ENCODE measurements at regions not wholly inside any gene's neighbourhood (a gene's known extent, or its start where the extent isn't known, plus 50 kb on each side); places are given as distances from the start of the nearest gene placed in this dataset.

- H3K27me3 ChIP-seq (ENCODE audit: control insufficient read depth, insufficient read depth, low read length), result no peaks in the 10 kb centered on the region
- no peak for TF ChIP-seq CTCF (IDR thresholded peaks at IDR 0.05; ENCODE audit: insufficient read depth, low read length, poor library complexity, severe bottlenecking)
- no peak overlapping the region for H3K4me3 ChIP-seq (ENCODE audit: low read depth, low read length)
- no peak for DNase-seq (ENCODE audit: low read depth)
- no peaks in the 10 kb centered on the region for H3K36me3 ChIP-seq (ENCODE audit: control insufficient read depth, insufficient read depth, low read length)
Observed at GRCh38 chr18:25826823-25827222, 263.6 kb downstream of the SS18 start.

GRCh38 chr18:25825979-25826776 lies 264.2 kb downstream of the SS18 start:
- no peak for TF ChIP-seq CTCF (IDR thresholded peaks at IDR 0.05; ENCODE audit: insufficient read depth, low read length, poor library complexity, severe bottlenecking)
- Histone ChIP-seq H3K4me3 (ENCODE audit: low read depth, low read length) (no peak overlapping the region), H3K36me3 (ENCODE audit: control insufficient read depth, insufficient read depth, low read length) (no peaks in the 10 kb centered on the region), H3K27me3 (ENCODE audit: control insufficient read depth, insufficient read depth, low read length) (no peaks in the 10 kb centered on the region)
- no peak for DNase-seq (ENCODE audit: low read depth)

GRCh38 chr18:25825056-25825455 lies 265.4 kb downstream of the SS18 start:
- no peak for DNase-seq (ENCODE audit: low read depth)
- Histone ChIP-seq H3K27me3 (ENCODE audit: control insufficient read depth, insufficient read depth, low read length) (no peaks in the 10 kb centered on the region), H3K36me3 (ENCODE audit: control insufficient read depth, insufficient read depth, low read length) (no peaks in the 10 kb centered on the region), H3K4me3 (ENCODE audit: low read depth, low read length) (no peak overlapping the region)
- TF ChIP-seq CTCF (IDR thresholded peaks at IDR 0.05; ENCODE audit: insufficient read depth, low read length, poor library complexity, severe bottlenecking), result no peak

GRCh38 chr18:25819746-25820363 lies 270.6 kb downstream of the SS18 start:
- Histone ChIP-seq H3K4me3 (ENCODE audit: low read depth, low read length) (no peak overlapping the region), H3K36me3 (ENCODE audit: control insufficient read depth, insufficient read depth, low read length) (no peaks in the 10 kb centered on the region), H3K27me3 (ENCODE audit: control insufficient read depth, insufficient read depth, low read length) (no peaks in the 10 kb centered on the region)
- DNase-seq (ENCODE audit: low read depth), result no peak
- TF ChIP-seq CTCF (IDR thresholded peaks at IDR 0.05; ENCODE audit: insufficient read depth, low read length, poor library complexity, severe bottlenecking), result no peak

- Histone ChIP-seq H3K4me3 (ENCODE audit: low read depth, low read length) (no peak overlapping the region), H3K27me3 (ENCODE audit: control insufficient read depth, insufficient read depth, low read length) (no peaks in the 10 kb centered on the region), H3K36me3 (ENCODE audit: control insufficient read depth, insufficient read depth, low read length) (no peaks in the 10 kb centered on the region)
- no peak for DNase-seq (ENCODE audit: low read depth)
- no peak for TF ChIP-seq CTCF (IDR thresholded peaks at IDR 0.05; ENCODE audit: insufficient read depth, low read length, poor library complexity, severe bottlenecking)
Observed at GRCh38 chr18:25818505-25818904, 271.9 kb downstream of the SS18 start.
